CD4-positive, alpha-beta T cell treated with Interleukin-15 for 4 hours (primary cell): ENCODE measurements at regions not wholly inside any gene's neighbourhood (a gene's known extent, or its start where the extent isn't known, plus 50 kb on each side); places are given as distances from the start of the nearest gene placed in this dataset.

Experiments used
- DNase-seq: peaks from one replicate; pipeline ENCODE4 v3.0.0-alpha.2; 2020; ENCODE audit warnings: low spot score

- DNase-seq = no peak
These were observed 90.0 kb upstream of the PCDH10 start for GRCh38 chr4:133059117-133059516.

DNA sequence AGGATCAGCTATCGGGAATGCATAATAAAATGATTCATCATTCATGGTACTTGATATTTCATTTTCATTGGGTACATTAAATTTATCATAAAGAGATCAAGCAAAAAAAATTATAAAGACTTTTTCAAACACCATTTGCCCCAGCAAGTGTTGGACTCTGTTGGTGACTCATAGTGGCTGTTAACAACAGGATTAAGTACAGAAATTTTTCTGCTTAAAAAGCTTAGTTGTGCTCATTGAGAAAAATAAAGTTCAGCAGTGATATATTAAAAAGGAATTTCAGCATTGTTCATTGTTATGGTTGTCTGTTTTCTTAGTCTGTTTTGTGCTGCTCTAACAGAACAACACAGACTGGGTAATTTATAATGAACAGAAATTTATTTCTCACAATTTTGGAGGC is 86.2 kb upstream of the PCDH10 start:
- no peak for DNase-seq

DNA sequence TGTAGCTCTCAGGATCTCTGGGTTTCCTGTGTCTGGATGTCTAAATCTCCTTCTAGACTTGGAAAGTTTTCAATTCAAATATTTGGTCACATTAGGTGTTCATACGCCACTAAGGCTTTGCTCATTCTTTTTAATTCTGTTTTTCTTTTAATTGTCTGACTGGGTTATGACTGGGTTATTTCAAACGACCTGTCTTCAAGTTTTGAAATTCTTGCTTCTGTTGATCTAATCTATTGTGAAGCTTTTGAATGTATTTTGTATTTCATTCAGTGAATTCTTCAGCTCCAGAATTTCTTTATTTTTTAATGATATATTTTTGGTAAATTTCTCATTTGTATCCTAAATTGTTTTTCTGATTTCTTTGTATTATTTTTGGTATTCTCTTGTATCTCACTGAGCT is 81.0 kb upstream of the PCDH10 start:
- DNase-seq = no peak

DNA sequence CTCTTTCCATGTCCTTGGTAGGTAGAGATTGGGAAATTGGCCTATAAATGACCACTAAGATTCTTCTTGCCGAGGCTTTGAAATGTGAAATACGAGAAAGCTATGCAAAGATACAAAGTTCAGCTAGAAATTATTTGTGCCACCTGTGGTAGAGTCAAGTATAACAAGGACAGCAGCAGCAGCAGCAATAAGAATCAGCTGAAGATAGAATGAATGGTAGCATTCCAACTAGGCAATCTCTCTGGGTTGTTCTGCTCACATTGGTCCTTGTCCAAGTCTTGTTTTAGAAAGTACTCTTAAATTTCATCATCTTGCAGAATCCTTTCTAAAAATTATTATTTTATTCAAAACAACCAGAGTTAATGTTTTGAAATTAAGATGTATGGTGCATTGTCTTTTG is 67.8 kb upstream of the PCDH10 start:
- DNase-seq = no peak

DNA sequence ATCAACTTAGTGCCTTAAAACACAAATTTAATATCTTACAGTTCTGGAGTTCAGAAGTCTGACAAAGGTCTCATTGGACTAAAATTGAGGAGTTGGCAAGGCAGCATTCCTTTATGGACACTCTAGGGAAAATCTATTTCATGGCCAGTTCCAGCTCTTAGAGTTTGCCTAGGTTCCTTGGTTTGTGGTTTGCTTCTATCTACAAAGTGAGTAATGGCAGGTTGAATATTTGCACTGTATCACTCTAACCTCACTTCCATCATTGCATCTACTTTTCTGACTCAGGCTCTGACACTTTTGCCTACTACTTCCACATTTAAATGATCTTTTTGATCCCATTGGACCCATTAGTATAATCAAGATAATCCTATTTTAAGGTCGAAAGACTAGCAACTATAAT is 64.7 kb upstream of the PCDH10 start:
- no peak for DNase-seq

GRCh38 chr4:133095591-133095990 is 53.5 kb upstream of the PCDH10 start:
- DNase-seq = no peak

GRCh38 chr4:133096972-133097371 is 52.1 kb upstream of the PCDH10 start:
- no peak for DNase-seq
